ENCODE measurements at regions not wholly inside any gene's neighbourhood (a gene's known extent, or its start where the extent isn't known, plus 50 kb on each side); places are given as distances from the start of the nearest gene placed in this dataset.
"Not testable (repeated sequence)": the region's sequence is repeated elsewhere in the genome, so short reads cannot be mapped to it uniquely, and the experiment has no call there.

GRCh38 chrX:81925812-81926211, 723.9 kb downstream of the SH3BGRL start (continued):
- TF ChIP-seq RFX5 (IDR thresholded peaks at IDR 0.05; ENCODE audit: low read length), result no peak

DNA sequence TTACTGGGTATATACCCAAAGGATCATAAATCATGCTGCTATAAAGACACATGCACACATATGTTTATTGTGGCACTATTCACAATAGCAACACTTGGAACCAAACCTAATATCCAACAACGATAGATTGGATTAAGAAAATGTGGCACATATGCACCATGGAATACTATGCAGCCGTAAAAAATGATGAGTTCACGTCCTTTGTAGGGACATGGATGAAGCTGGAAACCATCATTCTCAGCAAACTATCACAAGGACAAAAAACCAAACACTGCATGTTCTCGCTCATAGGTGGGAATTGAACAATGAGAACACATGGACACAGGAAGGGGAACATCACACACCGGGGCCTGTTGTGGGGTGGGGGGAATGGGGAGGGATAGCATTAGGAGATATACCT, 744.0 kb downstream of the SH3BGRL start:
- H4K20me1 ChIP-seq (ENCODE audit: insufficient read depth); H3K79me2 ChIP-seq (ENCODE audit: insufficient read depth); H3K27me3 ChIP-seq (ENCODE audit: insufficient read depth); H3K4me1 ChIP-seq (ENCODE audit: control insufficient read depth in 1 of 2, insufficient read depth in 2 of 2, low read depth in 1 of 2, low read length in 1 of 2); H3F3A ChIP-seq (replicated peaks; ENCODE audit: insufficient read depth); H2AFZ ChIP-seq (ENCODE audit: low read depth); H3K9me2 ChIP-seq; H3K4me2 ChIP-seq; POLR2A ChIA-PET; DNase-seq; H3K27ac ChIP-seq (ENCODE audit: low read depth in 2 of 2, low read length in 1 of 2); CTCF ChIA-PET; H3K9ac ChIP-seq; H3K4me3 ChIP-seq (ENCODE audit: low read depth in 2 of 2, low read length in 1 of 2); H3K36me3 ChIP-seq (replicated peaks in 1 of 2; ENCODE audit: control insufficient read depth in 1 of 2, insufficient read depth in 2 of 2, low read length in 1 of 2); H3K9me3 ChIP-seq: not testable (repeated sequence)
- 6% methylated on average over 5 of the region's 5 CpGs for WGBS (ENCODE audit: low lambda C conversion rate)

DNA sequence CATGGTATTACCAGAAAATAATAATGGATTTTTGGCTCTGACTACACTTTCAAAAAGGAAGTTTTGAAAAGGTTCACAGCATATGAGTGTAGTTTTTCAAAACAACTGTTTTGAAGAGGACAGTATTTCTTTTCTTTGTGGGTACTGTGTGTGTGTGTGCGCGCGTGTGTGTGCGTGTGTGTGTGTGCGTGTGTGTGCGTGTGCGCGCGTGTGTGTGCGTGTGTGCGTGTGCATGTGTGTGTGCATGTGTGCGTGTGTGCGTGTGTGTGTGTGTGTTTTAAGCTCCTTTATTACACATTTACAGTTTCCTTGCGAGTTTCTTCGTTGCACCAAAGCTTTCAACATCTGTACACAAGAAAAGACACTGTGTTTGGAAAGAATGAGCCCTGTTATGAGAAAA, 755.4 kb downstream of the SH3BGRL start:
- H3K4me2 ChIP-seq, result no peak overlapping the region
- WGBS (ENCODE audit: low lambda C conversion rate), result 29% methylated on average over 15 of the region's 15 CpGs
- no peak overlapping the region for H3K4me3 ChIP-seq (ENCODE audit: low read depth in 2 of 2, low read length in 1 of 2)
- no peaks in the 10 kb centered on the region for H4K20me1 ChIP-seq (ENCODE audit: insufficient read depth)
- no peak overlapping the region for H3K27ac ChIP-seq (ENCODE audit: low read depth in 2 of 2, low read length in 1 of 2)
- no peaks in the 10 kb centered on the region for H3K27me3 ChIP-seq (ENCODE audit: insufficient read depth)
- no peak for DNase-seq
- H3K79me2 ChIP-seq (ENCODE audit: insufficient read depth), result no peaks in the 10 kb centered on the region
- no peaks in the 10 kb centered on the region for H3K9me2 ChIP-seq
- no peaks in the 10 kb centered on the region for H3K36me3 ChIP-seq (replicated peaks in 1 of 2; ENCODE audit: control insufficient read depth in 1 of 2, insufficient read depth in 2 of 2, low read length in 1 of 2)
- ChIA-PET CTCF (interaction anchor here (1.1 to 1.9 kb wide), 4 partner anchors 10 to 1678 kb away, joined by 3 to 7 read pairs (median 3); no protein-coding TSS in a partner anchor), POLR2A (no interaction called here)
- TF ChIP-seq RAD21 (IDR thresholded peaks at IDR 0.05; ENCODE audit: low read length) (no peak), MXI1 (IDR thresholded peaks at IDR 0.05; ENCODE audit: low read depth, low read length) (no peak), SMC3 (IDR thresholded peaks at IDR 0.05; ENCODE audit: low read depth, low read length) (no peak), ELF1 (IDR thresholded peaks at IDR 0.05) (no peak), EP300 (IDR thresholded peaks at IDR 0.05; ENCODE audit: borderline replicate concordance in 1 of 2, low read depth in 1 of 2, low read length in 1 of 2) (no peak), TAF1 (IDR thresholded peaks at IDR 0.05; ENCODE audit: borderline replicate concordance, low read depth, low read length) (no peak), RCOR1 (IDR thresholded peaks at IDR 0.05; ENCODE audit: low read length) (no peak), YY1 (IDR thresholded peaks at IDR 0.05; ENCODE audit: low read depth) (no peak), RXRA (IDR thresholded peaks at IDR 0.05; ENCODE audit: borderline replicate concordance, low read depth) (no peak), NRF1 (IDR thresholded peaks at IDR 0.05; ENCODE audit: low read depth, low read length) (no peak), SIN3A (IDR thresholded peaks at IDR 0.05; ENCODE audit: borderline replicate concordance, low read depth, low read length) (no peak), FOXJ3 (CRISPR knock-in tag; IDR thresholded peaks at IDR 0.05) (no peak), TCF12 (IDR thresholded peaks at IDR 0.05) (no peak), PBX3 (IDR thresholded peaks at IDR 0.05) (no peak), FOXM1 (IDR thresholded peaks at IDR 0.05; ENCODE audit: low read depth) (no peak)
- TF ChIP-seq, protein P1, sequence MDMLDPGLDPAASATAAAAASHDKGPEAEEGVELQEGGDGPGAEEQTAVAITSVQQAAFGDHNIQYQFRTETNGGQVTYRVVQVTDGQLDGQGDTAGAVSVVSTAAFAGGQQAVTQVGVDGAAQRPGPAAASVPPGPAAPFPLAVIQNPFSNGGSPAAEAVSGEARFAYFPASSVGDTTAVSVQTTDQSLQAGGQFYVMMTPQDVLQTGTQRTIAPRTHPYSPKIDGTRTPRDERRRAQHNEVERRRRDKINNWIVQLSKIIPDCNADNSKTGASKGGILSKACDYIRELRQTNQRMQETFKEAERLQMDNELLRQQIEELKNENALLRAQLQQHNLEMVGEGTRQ (IDR thresholded peaks at IDR 0.05; ENCODE audit: borderline replicate concordance, low read depth, low read length), result no peak
- TF ChIP-seq, protein P2, sequence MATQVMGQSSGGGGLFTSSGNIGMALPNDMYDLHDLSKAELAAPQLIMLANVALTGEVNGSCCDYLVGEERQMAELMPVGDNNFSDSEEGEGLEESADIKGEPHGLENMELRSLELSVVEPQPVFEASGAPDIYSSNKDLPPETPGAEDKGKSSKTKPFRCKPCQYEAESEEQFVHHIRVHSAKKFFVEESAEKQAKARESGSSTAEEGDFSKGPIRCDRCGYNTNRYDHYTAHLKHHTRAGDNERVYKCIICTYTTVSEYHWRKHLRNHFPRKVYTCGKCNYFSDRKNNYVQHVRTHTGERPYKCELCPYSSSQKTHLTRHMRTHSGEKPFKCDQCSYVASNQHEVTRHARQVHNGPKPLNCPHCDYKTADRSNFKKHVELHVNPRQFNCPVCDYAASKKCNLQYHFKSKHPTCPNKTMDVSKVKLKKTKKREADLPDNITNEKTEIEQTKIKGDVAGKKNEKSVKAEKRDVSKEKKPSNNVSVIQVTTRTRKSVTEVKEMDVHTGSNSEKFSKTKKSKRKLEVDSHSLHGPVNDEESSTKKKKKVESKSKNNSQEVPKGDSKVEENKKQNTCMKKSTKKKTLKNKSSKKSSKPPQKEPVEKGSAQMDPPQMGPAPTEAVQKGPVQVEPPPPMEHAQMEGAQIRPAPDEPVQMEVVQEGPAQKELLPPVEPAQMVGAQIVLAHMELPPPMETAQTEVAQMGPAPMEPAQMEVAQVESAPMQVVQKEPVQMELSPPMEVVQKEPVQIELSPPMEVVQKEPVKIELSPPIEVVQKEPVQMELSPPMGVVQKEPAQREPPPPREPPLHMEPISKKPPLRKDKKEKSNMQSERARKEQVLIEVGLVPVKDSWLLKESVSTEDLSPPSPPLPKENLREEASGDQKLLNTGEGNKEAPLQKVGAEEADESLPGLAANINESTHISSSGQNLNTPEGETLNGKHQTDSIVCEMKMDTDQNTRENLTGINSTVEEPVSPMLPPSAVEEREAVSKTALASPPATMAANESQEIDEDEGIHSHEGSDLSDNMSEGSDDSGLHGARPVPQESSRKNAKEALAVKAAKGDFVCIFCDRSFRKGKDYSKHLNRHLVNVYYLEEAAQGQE (IDR thresholded peaks at IDR 0.05; ENCODE audit: low read depth, low read length), result no peak
- H3K9me3 ChIP-seq, result no peaks in the 10 kb centered on the region
- H2AFZ ChIP-seq (ENCODE audit: low read depth), result no peak overlapping the region
- H3F3A ChIP-seq (replicated peaks; ENCODE audit: insufficient read depth), result no peaks in the 10 kb centered on the region
- no peak overlapping the region for H3K9ac ChIP-seq
- H3K4me1 ChIP-seq (ENCODE audit: control insufficient read depth in 1 of 2, insufficient read depth in 2 of 2, low read depth in 1 of 2, low read length in 1 of 2), result no peaks in the 10 kb centered on the region

Data from SK-N-SH (cell line).